Right lobe of liver (tissue), 4 donors: ENCODE measurements at regions not wholly inside any gene's neighbourhood (a gene's known extent, or its start where the extent isn't known, plus 50 kb on each side); places are given as distances from the start of the nearest gene placed in this dataset.

ENCODE experiments used
- CTCF ChIP-seq, 4 donors: fragments of 200-600 bp in 3 of 4; fragments of 450-650 bp in 1 of 4; IDR thresholded peaks; one replicate each; pipeline versions ENCODE4 v1.5.1 to v1.8.0; 2016 to 2022; ENCODE audit warnings: antibody characterized with exemption in 4 of 4, mild to moderate bottlenecking in 2 of 4
- POLR2A ChIP-seq: fragments of 450-650 bp; IDR thresholded peaks from one replicate; pipeline ENCODE4 v1.6.1; 2017; ENCODE audit warnings: antibody characterized with exemption, mild to moderate bottlenecking
- donor health status: DM: no; HTN: no; CAD: no.
- donor health status: DM: no; HTN: no; CAD: no.
- donor health status: DM: no; HTN: yes; CAD: no.

GRCh38 chr1:199018471-199019135 lies 379.8 kb downstream of the PTPRC start:
- no peak for TF ChIP-seq CTCF (IDR thresholded peaks at IDR 0.05)
- TF ChIP-seq POLR2A, result no peak
